Body of pancreas (tissue), 4 donors: ENCODE measurements at regions not wholly inside any gene's neighbourhood (a gene's known extent, or its start where the extent isn't known, plus 50 kb on each side); places are given as distances from the start of the nearest gene placed in this dataset.

Experiments used
- ATAC-seq: fragments of 150-250 bp; one replicate; pipeline ENCODE4 v1.9.1; 2016
- DNase-seq, 4 donors: peaks; one replicate each; pipeline ENCODE4 v3.0.0-alpha.2; 2019
- H3K27ac ChIP-seq, 4 donors: fragments of 200-600 bp; sonication (generic); 1 replicate in 3 of 4; 2 replicates in 1 of 4; pipeline versions ENCODE4 v1.5.1 to v1.6.1; 2016 to 2019; ENCODE audit warnings: mild to moderate bottlenecking in 1 of 4, mixed read lengths in 1 of 4, moderate library complexity in 1 of 4
- H3K27me3 ChIP-seq, 2 donors: fragments of 200-600 bp; sonication (generic); one replicate each; pipeline ENCODE4 v1.6.0; 2016; ENCODE audit warnings: mild to moderate bottlenecking in 1 of 2
- H3K36me3 ChIP-seq, 2 donors: fragments of 200-600 bp; sonication (generic); replicated peaks in 1 of 2; 2 replicates each; pipeline ENCODE4 v1.5.1; 2016; ENCODE audit warnings: low read depth in 2 of 2; ENCODE audit not compliant: insufficient read depth in 1 of 2
- H3K4me1 ChIP-seq: fragments of 200-600 bp; sonication (generic); one replicate; pipeline ENCODE4 v1.6.0; 2016
- H3K4me3 ChIP-seq, 2 donors: fragments of 200-600 bp; sonication (generic); 1 replicate in 1 of 2; 2 replicates in 1 of 2; pipeline ENCODE4 v1.5.1; 2016 to 2019
- H3K9me3 ChIP-seq, 3 donors: fragments of 200-600 bp; sonication (generic); 1 replicate in 2 of 3; 2 replicates in 1 of 3; pipeline ENCODE4 v1.5.1; 2016
- POLR2A ChIP-seq, 3 donors: fragments of 450-650 bp; IDR thresholded peaks; one replicate each; pipeline ENCODE4 v1.6.1; 2016; ENCODE audit warnings: antibody characterized with exemption in 3 of 3, mild to moderate bottlenecking in 2 of 3
- whole genome bisulfite sequencing, 2 donors: methylation state at CpG; one replicate each; pipeline ENCODE4 v1.1.5; 2017; 5-methylcytosine and 5-hydroxymethylcytosine counted together
- intact Hi-C: fragments of 100-400 bp; cut with DNase I; formaldehyde crosslinking; loops from one replicate; pipeline ENCODE4 v1.15.1; 2023
- TF ChIP-seq, protein P1 (sequence below), 7 experiments: fragments of 450-650 bp in 4 of 7; fragments of 200-600 bp in 3 of 7; sonication (generic) in 3 of 7; IDR thresholded peaks; one replicate each; pipeline ENCODE4 v1.5.1; 2016 to 2019; ENCODE audit warnings: antibody characterized with exemption in 7 of 7

DNA sequence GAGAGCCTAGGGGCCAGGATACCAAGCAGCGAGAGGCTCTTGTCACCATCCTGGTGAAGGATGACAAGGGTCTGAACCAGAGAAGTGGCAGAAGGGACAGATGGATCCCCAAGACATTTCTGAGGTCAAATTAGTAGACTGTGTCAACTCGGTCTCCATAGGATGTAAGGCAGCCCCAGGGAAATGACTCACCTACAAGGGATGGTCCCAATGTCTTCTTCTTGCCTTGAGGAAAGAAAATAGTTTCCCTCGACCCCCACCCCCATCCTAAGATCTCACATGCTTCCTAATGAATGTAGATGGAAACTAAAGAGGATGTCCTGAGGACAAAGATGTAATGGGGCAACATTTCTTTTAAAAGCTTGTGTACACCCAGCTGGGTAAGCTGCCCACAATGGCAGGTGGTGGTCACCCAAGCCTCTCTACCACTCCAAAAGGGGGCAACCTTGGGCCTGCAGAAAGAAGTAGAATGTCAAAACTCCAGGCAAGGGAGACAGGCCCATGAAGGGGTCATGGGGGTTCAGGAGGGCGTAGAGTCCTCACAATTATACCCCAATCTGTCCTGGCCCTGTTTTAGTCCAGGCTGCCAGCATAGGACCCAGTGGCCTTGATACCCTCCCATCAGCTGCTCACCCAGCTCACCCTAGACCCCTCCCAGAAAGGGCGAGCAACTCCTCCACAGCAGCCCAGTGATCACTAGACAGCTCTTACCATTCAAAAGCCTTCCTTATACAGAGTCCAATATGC is 187.4 kb downstream of the ACTL7B start:
- H3K9me3 ChIP-seq: no peaks in the 10 kb centered on the region
- ATAC-seq (no peak), DNase-seq (no peak)
- H3K4me1 ChIP-seq: no peaks in the 10 kb centered on the region
- no peak for TF ChIP-seq POLR2A (IDR thresholded peaks at IDR 0.05)
- TF ChIP-seq, protein P1, sequence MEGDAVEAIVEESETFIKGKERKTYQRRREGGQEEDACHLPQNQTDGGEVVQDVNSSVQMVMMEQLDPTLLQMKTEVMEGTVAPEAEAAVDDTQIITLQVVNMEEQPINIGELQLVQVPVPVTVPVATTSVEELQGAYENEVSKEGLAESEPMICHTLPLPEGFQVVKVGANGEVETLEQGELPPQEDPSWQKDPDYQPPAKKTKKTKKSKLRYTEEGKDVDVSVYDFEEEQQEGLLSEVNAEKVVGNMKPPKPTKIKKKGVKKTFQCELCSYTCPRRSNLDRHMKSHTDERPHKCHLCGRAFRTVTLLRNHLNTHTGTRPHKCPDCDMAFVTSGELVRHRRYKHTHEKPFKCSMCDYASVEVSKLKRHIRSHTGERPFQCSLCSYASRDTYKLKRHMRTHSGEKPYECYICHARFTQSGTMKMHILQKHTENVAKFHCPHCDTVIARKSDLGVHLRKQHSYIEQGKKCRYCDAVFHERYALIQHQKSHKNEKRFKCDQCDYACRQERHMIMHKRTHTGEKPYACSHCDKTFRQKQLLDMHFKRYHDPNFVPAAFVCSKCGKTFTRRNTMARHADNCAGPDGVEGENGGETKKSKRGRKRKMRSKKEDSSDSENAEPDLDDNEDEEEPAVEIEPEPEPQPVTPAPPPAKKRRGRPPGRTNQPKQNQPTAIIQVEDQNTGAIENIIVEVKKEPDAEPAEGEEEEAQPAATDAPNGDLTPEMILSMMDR (IDR thresholded peaks at IDR 0.05): no peak
- 62% methylated on average over 5 of the region's 5 CpGs for WGBS, 2 donors
- no peak overlapping the region for H3K27ac ChIP-seq
- H3K4me3 ChIP-seq: no peak overlapping the region
- no peaks in the 10 kb centered on the region for H3K27me3 ChIP-seq
- intact Hi-C loops: no loop called here
- no peaks in the 10 kb centered on the region for H3K36me3 ChIP-seq

DNA sequence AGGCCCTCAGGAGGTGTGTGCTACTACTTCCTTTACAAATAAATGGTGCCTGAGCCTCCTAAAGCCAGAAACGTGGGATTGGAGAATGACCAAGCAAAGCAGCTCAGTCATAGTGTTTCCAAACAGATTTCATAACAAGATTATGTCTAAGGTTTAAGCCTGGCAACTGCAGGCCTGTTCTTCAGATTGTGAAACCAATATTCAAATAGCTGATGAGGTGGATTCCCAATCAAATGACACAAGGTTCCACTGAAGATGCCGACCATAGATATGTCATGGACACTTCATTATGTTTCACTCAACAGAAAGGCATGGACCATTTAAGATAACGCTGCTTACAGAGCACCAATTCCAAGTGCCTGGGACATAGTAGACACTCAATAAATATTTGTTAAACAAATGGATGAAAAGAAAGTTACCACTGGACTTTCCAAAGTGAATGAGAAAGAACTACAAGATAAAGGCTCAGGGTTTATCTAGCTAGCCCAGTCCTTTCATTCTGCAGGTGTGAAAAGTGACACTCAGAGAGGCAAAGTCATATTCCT is 189.5 kb downstream of the ACTL7B start:
- Histone ChIP-seq H3K9me3 (no peaks in the 10 kb centered on the region), H3K27me3 (no peaks in the 10 kb centered on the region), H3K36me3 (no peaks in the 10 kb centered on the region), H3K4me3 (no peak overlapping the region), H3K4me1 (no peaks in the 10 kb centered on the region), H3K27ac (no peak overlapping the region)
- intact Hi-C loops: no loop called here
- TF ChIP-seq, protein P1 (IDR thresholded peaks at IDR 0.05): no peak
- no peak for TF ChIP-seq POLR2A (IDR thresholded peaks at IDR 0.05)
- DNase-seq (no peak), ATAC-seq (no peak)
- 46 to 47% methylated on average over 2 to 3 of the region's 3 CpGs for WGBS, 2 donors

DNA sequence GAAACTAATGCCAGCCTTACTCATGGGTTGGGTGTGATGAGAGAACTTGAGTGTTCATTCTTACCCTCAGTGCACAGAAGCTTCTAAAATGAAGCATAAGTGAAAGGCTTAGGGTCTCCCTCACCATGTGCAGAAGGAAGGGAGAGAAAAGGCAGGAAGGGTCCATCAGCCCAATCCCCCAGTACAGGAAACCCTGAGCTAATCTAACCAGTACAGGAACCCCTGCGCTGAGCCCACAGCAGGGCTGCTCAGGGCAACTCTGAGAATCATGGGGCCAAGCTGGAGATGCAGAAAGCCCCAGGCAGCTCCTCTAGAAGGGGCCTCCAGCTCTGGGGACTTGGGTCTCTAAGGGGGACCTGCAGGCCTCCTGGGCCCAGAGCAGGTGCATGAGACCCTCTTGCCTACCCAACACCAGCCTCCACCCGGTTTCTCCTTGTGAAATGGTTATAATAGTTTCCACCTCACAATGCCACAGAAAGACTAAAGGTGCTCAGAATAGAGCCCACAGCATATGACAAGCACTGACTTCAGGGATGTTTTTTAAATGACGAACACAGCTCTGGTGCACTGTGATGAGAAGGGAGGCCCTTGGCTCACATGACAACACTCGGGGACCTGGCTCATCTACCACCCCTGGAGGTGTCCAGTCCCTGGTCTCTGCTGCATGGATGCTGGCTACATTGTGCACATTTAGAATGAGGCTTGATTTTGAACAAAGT is 190.1 kb downstream of the ACTL7B start:
- DNase-seq: no peak
- 54 to 69% methylated on average over 4 of the region's 4 CpGs for WGBS, 2 donors
- no peak overlapping the region for H3K4me3 ChIP-seq
- H3K9me3 ChIP-seq: no peaks in the 10 kb centered on the region
- no peak overlapping the region for H3K27ac ChIP-seq
- intact Hi-C loops: no loop called here
- H3K36me3 ChIP-seq: no peaks in the 10 kb centered on the region
- H3K27me3 ChIP-seq: no peaks in the 10 kb centered on the region
- TF ChIP-seq POLR2A (IDR thresholded peaks at IDR 0.05): no peak
- TF ChIP-seq, protein P1 (IDR thresholded peaks at IDR 0.05): no peak
- H3K4me1 ChIP-seq: no peaks in the 10 kb centered on the region
- ATAC-seq: no peak

DNA sequence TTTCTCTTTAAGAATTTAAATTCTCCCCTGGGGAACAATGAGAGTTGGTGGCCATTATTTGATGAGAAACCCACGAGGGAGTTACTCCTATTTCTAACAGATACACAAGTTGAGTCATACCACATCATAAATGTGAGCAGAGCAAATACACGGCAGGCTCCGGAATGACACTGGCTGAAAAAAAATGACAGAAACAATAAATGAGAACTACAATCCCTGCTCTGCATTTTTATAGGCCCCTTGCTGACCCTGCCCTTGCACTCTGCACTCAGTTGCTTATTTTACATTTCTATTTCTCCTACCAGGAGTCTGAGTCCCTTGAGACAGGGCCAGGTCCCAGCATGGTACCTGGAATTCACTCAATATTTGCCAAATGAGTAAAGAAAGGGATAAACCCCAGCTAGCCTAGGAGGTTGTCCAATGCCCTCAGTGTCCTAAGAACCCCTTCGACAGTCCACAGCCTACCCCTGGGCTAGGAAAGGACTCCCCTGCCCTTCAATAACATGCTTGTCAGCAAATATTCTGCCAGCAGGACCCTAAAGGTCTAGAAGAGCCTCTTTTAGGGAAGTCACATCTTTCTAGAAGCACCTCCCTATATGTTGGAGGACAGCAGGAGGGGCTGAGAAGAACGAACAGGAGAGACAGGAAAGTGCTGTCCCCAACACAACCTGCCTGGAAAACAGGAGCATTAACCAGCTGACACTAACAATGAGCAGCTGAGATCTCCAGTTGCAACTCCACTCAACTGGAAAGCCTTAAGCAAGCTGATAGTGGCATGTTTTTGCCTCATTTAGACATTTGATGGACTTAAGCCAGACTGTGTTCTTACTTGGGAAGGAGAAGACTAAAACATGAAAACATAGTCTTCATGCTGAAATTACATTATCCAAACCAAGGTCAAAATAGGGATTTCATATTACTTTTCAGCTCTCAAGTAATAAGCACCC is 191.2 kb downstream of the ACTL7B start:
- TF ChIP-seq POLR2A (IDR thresholded peaks at IDR 0.05): no peak
- TF ChIP-seq, protein P1 (IDR thresholded peaks at IDR 0.05): no peak
- Histone ChIP-seq H3K4me3 (no peak overlapping the region), H3K4me1 (no peaks in the 10 kb centered on the region), H3K27me3 (no peaks in the 10 kb centered on the region), H3K9me3 (peaks cover 0 to 5% (median 0%) of the 10 kb centered on the region in 3 donors), H3K36me3 (no peaks in the 10 kb centered on the region), H3K27ac (no peak overlapping the region)
- intact Hi-C loops: no loop called here
- DNase-seq: no peak
- no peak for ATAC-seq
- WGBS, 2 donors: 52 to 61% methylated on average over 5 of the region's 5 CpGs
